SW 1271 (cell line): ENCODE measurements at regions not wholly inside any gene's neighbourhood (a gene's known extent, or its start where the extent isn't known, plus 50 kb on each side); places are given as distances from the start of the nearest gene placed in this dataset.
A peak's percentile ranks its signal among the peaks of the same experiment; 100 is the strongest.

Experiments used
- DNase-seq, 2 experiments: peaks; one replicate each; lab custom pipeline; 2025; lab: John Stamatoyannopoulos, UW

DNA sequence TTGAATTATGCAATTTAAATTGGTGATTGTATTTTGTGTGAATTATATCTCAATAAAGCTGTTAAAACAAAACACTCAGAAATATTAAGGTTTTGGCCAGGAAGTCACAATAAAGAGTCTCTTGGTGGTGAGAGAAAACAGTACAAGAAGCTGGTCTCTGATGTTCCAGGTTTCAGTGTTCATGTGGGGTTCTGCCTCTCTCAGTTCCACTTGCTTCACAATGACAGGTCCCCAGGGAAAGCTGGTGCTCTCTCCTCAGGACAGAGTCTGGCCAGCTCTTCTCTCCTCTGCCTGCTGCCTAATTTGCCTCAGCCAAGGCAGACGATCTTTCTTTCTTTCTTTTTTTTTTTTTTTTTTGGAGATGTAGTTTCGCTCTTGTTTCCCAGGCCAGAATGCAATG lies 342.9 kb upstream of the PLXNA2 start:
- no peak for DNase-seq

DNA sequence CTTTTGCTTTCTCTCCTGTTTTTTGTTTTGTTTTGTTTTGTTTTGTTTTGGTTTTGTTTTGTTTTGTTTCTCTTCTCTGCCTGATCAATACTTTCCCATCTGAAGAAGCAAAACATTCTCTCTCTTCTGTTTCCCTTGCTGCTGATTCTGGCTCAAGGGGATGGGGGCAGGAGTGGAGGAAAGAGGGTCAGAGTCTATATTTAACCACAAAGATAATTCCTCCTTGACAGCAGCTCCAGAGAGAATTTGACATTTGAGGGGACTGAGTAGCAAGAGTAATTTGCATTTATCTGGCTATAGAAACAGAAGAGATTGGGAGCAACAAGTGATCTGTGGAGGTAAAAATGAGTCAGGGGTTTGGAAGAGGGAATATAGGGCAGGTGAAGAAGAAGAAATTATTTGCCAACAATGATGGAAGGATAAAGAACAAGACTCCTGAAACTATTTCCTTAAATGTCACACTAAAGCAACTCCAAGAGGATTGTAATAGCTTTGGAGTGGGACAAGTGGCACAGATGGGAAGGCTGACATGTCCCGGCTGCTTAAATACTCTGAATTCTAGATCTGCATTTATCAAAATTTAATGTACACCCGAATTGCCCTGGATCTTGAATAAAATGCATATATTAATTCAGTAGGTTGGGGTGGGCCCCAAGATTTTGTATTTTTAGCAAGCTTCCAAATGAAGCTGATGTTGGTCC lies 349.3 kb upstream of the PLXNA2 start:
- no peak for DNase-seq

DNA sequence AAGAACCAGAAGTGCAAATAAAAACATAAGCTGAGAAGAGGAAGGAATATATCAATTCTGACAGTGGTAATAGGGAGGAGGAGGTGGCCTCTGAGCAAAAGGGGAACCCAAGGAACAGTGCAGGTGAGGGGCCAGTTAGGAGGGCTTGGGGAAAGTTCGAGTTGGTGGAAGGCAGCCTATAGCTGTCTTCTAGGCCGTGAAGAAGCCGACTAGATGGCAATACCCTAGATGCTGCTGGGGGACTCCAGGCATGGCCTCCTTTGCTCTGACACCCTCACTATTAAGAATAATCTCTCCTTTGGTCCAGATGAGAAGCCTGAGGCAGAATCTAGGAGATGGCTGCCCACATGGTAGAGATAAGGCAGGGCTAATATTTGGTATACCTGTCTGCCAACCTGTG lies 351.1 kb upstream of the PLXNA2 start:
- no peak for DNase-seq

DNA sequence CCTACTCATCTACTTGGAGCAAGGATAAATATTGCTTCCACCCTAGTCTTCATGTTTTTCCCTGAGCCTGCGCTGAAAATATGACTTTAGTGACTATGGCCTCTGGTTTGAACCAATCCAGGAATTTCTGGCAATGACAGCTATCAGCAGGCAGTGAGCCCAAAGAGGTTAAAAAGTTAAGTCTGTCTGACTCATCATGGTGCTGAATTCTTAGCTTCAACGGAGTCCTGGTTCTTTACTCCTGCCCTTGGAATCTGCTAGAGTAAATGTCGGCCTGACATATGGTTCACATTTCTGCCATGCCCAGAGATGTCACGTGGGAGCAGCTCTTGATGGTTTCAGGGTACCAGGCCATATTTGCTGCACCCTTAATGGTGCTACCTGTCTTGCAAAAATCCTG lies 351.6 kb upstream of the PLXNA2 start:
- no peak for DNase-seq

DNA sequence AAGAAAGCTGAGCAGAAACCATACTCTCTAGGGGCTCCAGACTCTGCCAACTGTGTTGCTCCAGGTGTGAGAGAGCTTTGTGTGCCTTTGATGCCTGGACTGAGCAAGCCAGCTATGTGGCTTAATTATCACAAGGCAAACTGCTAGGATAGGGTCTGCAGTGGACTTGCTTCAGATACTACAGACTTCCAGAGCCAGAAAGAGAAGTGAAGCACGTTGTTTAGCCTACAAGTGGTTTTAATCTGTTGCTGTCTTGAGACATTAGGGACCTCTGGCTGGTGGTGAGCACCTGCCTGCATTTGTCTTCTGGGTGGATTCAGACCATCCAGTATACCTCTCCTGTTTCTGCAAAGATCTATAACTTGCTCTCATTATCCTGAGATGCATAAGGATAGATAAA lies 353.4 kb upstream of the PLXNA2 start:
- no peak for DNase-seq

DNA sequence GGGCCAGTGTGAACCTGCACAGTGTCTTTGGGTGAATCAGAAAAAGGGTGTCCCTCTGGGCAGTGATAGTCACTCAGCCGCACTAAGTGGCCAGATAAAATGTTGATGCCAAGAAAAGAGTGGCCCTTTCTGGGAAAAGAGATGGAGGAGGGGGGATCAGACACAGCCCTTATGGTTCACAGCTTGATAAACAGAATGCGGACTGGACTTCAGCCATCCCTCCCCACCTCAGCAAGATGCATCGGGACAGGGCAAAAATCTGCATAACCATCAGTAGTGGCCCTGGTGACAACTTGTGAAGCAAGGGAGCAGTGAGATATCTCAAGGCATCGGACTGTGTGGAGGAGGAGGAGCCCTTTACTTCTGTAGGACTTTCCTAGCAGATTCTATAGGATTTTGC lies 353.8 kb upstream of the PLXNA2 start:
- DNase-seq = no peak

DNA sequence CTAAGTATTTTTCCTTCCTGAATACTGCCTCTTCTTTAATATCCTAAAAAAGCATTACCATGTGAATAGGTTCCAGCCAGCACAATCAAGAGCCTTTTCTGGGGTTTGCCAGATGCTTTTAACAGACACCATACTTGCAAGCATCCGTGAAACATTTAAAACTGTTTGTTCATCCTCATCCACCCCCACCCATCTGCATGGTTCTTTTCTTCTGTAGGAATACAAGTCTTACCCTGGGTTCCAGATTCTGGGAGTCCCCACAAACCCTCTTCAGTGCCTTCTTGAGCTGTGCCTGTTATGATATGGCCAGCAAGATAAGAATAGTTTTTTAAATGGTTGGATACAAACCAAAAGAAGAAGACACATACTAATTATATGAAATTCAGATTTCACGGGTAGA lies 354.9 kb upstream of the PLXNA2 start:
- no peak for DNase-seq

DNA sequence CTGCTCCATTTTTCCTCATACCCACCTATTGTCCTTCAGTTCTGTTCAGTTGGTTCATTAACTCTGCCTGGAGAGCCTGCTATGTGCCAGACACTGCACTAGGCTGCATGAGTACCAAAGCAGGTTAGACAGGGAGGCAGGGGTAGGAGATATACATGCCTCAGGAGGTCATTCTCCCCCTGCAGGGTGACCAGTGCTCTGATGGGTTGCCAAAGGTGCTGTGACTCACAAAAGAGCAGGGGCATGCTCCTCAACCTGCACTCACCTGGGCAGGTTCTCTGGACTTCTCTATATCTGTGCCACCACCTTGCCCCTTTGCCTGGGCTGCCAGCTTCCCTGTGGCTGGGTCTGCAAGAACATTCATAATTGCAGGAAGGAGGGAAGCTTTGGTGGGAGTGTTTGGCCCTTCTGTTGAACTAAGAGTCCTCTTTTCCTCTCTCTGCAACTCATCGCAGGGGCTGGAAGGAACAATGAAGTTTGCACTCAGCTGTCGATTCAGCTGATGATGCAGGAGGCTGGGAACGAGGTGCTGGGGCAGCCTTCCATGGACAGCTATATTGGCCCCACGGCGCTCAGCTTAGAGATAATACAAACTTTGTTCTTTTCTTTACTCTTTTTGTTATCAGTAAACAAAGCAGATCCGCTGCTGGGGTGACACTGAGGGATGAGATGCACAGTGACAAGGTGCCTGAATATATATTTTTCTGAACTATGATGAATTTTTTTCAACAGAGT lies 356.4 kb upstream of the PLXNA2 start:
- DNase-seq = no peak

DNA sequence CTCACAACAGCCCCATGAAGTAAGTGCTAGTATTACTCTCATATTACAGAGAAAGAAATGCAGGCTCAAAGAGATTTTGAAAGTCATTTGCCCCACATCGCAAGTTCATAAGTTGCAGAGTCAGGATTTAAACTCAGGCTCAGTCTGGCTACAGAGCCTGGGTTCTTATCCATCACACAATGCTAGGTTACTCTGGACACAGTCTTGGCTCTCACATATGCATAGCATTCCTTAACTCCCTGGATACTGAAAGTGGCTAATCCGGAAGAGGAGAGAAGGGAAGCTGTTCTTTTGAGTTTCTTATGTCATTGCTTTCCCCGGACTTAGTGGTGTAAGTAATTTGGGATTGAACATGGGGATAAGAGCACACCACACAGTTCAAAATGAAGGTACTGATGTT lies 357.4 kb upstream of the PLXNA2 start:
- DNase-seq = no peak

DNA sequence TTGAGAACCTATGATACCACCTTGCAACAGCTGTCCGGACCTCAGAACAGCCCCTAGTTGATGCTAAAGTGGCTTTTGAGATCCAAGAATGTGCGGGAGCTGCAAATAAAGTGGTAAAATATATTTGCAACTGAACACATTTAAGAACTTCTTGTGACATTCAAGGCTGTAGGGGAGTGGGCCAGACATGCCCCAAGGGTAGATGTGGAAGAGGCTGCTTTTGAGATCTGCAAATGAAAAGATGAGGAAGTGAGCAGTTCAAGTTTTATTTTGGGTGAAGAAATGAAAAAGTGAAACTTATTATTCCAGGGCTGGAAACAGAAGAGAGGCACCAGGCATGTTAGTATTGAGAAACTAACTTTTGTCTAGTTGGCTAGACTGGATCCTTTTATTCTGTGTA lies 359.5 kb upstream of the PLXNA2 start:
- no peak for DNase-seq

DNA sequence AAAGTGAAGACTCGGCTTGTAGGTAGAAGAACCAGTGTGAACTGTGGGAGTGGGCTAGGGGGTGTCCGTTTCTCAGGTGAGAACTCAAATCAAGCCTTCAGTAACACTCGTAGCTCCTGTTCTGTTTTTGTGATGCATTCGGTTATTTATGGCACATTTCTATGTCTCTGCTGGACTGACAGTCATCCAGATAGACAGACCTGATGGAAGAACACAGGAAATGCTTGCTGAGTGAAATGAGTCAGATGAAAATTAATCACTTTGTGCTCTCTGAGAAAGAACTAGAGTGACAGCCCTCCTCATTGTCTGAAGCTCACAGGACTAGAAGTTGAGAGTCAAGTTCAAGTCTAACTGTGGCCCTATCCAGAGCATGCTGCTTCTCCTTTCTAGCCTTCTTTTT lies 360.1 kb upstream of the PLXNA2 start:
- peak in 1 of 2 experiments; percentile 31 for DNase-seq

DNA sequence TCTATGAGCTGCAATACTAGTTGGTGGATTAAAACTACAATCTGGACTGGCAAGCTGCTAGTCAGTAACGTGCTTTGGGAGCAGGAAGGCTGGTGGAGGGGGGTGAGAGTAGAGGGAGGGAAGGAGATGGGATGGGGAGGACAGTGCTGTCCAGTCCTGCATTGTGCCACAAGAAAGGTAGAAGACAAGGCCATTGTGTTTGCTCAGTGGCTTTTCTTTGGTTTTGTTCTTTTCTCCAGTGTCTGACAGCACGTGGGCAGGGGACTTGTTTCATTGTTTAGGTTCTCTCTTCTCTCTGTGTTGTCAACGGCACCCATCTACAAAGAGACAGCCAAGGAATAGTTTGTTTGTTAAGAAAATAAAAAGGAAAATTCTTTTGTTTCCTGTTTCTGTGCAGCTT lies 362.8 kb upstream of the PLXNA2 start:
- DNase-seq = no peak

DNA sequence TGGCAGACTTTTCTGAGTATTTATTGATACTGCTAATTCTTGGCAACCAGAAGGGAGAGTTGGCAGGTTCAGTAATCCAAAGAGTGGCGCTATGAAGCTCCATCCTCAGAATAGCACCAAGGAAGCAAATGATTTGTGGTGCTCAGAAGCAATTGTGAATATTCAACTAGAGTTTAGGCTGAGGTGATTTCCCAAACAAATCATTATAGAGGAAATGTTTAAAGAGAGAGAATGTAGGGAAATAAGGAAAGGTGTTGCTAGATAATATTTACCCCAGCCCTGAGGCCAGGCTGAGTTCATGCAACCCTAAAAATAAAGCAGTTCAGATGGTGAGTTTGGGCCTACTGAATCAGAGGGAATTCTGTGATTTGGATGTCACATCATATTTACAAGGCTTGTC lies 363.4 kb upstream of the PLXNA2 start:
- no peak for DNase-seq

DNA sequence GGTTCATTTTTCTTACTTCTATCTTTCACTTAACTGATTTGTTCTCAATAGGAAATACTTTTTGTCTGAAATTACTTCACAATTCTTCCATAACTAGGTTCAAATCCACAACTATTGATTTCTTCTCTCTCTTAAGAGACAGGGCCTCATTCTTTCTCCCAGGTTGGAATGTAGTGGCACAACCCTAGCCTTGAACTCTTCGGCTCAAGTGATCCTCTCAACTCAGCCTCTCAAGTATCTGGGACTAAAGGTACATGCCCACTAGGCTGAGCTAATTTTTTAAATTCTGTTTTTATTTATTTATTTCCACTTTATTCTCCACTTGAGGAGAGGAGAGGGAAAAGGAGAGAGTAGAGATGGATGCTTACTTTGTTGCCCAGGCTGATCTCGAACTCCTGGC lies 370.4 kb upstream of the PLXNA2 start:
- DNase-seq = no peak

DNA sequence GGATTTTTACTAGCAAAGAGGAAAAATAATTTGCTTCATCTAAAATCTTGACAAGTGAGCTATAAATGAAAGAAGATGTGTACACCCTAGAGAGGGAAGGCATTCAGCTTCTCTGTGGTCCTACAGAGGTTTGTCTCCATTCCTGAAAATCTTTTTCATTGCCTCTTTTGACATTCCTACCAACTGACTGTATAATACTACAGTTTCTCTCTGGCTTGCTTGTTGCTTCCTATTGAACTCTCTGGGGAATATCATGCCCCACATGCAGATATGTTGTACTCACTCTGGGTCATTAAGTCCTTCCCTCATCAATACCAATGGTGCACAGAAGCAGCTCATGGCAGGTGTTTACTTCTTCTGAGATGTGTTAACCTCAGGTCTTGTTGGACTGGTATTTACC lies 371.2 kb upstream of the PLXNA2 start:
- DNase-seq = no peak

DNA sequence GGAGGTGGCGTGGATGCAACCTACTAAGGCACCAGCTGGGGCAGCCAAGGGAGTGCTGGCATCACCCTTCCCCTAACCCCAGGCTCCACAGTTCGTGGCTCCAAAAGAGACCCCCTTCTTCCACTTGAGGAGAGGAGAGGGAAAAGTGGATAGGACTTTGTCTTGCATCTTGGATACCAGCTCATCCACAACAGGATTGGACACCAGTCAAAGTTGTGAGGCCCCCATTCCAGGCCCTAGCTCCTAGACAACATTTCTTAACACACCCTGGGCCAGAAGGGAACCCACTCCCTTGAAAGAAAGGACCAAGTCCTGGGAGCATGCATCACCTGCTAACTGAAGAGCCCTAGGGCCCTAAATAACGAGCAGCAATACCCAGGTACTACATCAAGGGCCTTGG lies 372.6 kb upstream of the PLXNA2 start:
- DNase-seq = no peak

DNA sequence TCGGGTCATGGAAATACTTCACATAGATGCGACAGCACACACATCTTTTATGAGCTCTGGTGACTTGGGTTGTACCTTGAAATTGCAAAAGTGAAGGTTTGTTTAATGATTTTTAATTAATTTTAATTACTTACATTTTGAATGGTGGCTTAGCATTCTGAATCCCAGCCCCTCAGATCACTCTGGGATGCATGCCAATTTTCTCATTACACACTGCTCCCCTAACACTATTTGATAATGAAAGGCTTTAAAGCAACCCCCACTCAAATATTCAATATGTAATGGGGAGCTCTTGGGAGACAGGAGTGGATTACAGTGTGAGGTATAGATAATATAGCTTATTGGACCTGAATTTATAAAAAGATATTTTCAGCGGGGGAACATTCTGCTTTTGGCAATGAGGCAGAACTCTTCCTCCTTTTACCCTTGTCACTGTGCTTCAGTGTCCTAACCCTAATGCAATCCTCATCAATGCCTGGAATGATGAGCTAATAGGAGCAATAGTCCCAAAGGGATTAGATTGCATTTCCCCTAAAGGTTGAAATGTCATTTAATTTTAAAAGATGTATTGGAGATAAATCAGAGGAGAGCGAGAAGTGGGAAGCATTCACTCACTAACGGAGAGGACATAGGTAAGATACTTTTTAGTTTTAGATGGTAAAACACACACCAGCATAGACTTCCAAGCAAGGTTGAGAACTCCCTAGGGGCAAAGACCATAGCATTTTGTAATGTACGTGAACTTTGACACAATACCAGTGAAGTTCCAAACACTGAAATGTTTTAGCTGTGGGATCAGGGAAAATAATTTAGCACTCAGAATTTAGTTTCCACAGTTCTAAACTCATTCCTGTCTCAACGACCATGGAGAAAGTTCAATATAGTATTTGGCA lies 384.1 kb upstream of the PLXNA2 start:
- DNase-seq = no peak

DNA sequence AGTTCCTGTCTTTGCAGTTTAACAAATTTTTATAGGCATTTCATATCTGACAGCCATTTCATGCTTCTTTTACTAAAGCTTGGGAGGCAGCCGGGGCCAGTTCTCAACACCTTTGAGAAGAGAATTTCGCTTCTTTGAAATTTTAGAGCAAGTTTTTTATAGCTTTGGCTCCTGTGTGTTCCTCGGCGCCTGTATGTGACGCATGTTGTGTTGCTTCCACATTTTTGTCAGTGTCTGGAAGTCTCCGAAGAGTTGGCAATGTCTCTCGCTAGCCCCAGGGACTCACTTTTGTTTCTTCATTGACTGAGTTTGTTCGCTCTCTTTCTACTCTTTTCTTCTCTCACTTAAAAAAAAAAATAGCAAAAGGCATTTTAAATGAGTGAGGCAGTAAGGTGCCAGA lies 386.9 kb upstream of the PLXNA2 start:
- no peak for DNase-seq

DNA sequence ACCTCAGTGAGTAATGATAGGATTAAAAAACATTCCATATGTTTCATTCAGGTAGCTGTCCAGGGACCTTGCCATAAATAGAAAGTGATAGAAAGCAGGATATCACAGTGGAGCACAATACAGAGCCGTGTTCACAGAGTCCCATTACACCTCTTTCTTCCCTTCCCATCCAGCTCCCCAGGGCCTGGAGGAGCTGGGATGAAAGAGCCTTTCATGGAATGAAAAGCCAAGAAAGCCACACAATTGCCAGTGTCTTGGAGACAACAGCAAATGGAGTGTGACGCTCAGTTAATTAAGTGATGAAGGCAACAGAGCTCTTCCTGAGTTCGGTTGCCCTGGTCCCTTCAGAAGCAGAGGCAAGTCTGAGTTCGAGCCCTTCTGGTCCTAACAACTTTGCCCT lies 387.3 kb upstream of the PLXNA2 start:
- DNase-seq = no peak

DNA sequence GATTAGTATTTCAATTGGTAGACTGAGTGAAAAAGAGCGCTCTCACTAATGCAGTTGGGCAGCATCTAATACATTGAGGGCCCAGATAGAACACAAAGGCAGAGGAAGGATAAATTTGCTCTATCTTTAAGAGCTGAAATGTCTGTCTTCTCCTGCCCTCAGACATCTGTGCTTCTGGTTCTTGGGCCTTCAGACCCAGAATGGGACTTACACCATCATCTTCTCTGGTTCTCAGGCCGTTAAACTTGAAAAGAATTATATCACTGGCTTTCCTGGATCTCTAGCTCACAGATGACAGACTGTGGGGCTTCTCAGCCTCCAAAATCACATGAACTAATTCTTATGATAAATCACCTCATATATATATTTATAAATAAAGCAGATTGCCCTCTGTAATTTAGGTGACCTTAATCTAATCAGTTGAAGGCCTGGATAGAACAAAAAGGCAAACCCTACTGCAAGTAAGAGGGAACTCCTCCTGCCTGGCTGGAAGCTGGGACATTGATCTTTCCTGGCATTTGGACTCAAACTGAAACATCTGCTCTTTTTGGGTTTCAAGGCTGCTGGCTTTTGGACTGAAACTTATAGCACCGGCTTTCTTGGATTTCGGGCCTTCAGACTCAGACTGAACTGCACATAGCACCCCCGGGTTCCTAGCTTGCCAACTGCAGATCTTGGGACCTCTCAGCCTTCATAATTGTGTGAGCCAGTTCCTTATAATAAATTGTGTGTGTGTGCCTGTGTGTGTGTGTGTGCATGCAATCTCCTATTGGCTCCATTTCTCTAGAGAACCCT lies 390.4 kb upstream of the PLXNA2 start:
- DNase-seq = no peak

DNA sequence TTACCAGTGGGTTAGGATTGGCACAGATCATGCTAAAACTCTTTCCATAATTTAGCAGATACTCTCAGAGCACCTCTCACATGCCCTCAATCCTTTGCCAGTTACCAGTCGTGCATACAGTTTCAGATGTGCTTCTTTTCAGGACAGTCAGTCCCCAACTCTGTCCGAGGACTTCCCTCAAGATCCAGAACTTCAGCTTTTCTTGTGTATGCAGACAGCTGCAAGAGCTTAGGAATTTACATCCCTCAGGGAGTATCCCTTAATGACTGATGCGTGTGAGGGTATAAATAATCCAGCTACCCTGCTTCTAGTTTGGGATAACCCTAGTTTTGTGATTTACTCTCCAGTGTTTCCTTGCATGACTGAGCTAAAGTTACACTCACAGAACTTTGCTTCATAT lies 393.0 kb upstream of the PLXNA2 start:
- DNase-seq = no peak

DNA sequence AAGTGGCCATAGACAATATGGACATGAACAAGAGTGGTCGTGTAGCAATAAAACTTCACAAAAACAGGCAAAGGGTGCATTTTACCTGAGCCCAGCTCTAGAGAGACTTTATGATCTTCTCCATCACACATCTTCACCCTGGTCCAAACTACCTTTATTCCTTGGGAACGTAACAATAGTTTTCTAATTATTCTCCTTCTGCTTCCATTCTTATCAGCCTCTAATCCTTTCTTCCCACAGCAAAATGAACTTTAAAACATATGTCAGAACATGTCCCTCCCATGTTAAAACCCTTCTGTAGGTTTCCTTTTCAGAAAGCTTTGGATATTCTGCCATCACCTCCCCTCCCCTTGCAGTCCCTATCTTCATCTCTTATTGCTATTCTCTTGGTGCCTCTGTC lies 395.2 kb upstream of the PLXNA2 start:
- no peak for DNase-seq
